ENCODE measurements at regions not wholly inside any gene's neighbourhood (a gene's known extent, or its start where the extent isn't known, plus 50 kb on each side); places are given as distances from the start of the nearest gene placed in this dataset.

DNA sequence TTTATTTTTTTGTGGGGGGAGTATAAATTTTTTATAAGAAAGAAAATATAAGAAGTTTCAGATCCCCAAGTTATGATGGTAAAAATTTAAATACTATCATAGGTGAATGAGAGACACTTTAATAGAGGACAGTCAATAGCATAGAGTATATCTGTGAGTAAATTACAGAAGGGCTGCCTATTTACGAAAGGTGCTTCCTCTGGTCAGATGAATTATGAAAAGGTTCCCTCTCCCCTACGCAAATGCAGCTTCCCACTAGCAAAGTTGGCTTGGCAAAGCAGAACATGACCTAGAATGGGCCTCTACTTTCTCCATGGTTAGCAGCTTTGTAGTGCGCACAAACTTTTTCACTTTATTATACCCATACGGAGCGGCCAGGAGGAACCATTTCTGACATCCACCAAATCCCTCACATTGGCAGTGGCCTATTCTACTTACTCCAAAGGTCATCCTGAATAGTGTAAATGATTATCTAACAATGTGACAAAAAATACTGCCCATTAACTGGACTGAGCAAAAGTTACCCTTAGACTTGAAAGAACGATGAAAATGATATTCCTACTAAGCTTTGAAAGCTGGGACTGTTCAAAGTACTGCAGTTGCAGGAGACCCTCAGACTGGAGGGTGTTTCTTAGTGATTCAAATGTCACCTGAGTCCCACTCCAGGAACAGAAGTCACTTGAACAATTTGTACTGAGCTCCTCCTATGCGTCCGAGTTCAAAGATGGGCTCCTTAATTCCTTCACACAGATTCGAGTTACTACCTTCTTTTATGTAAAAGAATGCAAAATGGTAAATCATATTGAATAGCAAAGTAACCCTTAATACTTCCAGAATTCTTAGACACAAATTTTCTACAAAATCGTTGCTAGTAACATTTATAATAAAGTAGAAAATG is 148.5 kb downstream of the NOL4 start:
- no peak for DNase-seq

DNA sequence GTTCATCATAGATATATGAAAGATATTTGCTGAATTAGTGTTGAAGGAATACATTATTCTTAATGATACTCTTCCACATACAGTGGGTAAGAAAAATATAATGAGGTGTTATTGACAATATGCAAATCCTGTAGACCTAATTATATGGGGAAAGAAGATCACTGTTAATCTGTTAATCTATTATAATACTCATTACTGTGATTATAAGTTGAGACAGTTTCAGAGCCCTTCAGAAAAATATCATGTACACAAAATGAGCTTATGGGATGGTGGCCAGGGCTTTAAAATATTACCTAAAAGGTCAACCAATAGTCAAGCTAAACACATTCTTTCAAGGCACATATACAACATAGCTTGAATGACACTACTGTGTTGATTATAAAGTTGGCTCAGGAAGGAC is 163.5 kb downstream of the NOL4 start:
- DNase-seq = no peak

DNA sequence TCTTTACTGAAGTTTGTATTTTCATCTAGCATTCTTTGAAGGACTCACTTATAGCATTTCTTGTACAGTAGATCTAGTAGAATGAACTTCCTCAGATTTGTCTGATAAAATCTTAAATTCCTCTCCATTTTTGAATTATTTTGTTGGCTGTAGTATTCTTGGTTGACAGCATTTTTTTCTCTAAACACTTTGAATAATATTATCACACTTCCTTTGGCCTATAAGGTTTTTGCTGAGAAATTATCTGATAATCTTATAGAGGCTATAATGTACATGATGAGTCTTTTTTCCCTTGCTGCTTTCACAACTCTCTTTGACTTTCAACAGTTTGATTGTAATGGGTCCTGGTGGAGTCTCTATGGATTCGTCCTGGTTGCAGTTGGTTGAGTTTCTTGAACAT is 169.5 kb downstream of the NOL4 start:
- DNase-seq = no peak

DNA sequence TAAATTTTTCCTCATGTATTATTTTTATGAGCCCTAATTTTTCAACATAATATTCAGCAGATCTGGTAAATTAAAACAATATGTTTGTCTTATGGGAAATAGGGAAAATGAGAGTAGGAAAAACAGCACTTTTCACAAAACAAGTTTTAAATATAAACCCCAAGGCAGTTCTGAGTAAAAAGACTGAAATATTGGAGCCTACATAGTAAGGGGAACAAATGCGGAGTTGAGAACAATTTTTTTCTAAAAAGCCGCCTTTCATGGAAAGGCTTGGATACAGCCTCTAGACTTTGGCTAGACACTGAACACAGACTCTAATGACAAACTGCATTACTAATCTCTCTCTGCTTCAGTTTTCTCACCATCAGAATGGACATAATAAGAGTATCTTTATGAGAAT is 174.1 kb downstream of the NOL4 start:
- DNase-seq = no peak

DNA sequence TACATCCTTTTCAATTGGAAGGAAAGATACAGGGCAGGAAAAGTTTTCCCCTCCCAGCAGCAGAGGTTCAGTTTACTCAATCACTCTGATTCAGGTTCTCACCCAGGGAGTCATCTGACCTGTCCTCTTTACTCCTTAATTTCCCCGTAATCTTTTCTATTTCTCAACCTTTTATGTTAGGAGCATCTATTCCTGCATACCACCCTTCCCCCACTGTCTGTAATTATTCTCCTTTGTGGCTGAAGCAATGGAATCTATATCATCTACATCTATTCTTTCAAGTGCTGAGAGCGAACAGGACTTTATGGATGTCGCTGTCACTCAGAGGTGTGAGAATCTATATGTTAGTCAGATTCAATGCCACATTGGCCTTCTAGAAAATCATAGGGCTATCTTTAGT is 175.2 kb downstream of the NOL4 start:
- DNase-seq = peak; percentile 26

DNA sequence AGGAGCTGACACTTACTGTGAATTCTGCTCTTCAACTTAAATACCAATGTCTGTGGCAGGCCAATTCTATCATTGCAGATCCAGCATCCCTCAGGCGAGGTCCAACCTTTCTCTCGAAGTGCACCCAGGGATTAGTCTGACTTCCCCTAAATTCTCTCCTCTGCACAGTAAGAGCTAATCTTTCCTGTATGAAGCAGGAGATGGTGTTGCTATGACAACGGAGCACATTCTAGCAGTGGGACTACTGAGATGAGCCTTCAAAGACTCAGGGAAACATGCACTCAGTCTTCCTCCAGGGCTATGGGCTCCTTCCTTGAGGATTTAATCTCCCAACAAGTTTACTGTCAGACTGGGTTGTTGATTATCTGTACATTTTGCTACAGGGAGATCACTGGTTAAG is 176.3 kb downstream of the NOL4 start:
- DNase-seq = peak; percentile 57

DNA sequence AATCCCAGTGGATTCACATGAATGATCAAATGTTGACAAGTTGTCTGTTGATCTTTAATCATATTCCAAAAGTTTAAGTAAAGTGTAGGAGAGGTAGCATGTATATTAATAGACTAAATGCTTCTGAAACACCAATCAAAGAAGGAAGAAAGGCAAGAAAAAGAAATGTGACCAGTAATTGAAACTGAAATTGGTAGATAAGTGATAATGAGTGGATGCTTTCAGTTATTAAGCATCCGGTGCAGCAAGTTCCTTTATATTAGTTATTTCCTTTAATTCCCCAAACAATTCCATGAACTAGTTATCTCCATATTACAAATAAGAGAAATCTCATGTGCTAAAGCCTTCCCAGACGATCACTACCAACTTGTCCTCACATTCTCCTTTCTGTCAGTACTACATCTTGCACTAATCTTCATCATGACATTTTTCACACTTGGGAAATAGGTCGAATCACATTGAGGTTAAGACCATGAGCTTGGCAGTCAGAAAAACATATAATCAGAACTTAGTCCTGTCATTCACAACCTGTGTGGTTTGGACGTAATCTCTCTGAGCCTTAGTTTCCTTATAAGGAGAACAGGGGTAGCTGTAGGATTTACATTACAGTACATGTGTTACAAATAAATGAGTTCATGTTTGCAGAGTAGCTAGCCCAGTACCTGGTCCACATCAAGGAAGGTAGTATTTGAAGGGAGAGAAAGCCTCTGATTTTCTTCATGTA is 182.1 kb downstream of the NOL4 start:
- DNase-seq = no peak

DNA sequence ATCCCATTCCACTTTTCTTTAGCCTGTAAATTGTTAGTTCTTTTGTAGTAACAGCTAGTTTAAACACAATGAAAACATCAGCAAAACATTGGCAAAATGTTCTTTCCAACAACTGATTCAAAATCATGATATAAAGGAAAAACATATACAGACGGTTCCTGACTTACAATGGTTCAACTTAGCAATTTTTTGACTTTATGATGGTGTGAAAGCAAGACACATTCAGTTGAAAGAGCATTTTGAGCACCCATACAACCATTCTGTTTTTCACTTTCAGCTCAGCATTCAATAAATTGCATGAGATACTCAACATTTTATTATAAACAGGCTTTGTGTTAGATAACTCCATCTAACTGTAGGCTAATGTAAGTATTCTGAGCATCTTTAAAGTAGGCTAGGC is 185.1 kb downstream of the NOL4 start:
- DNase-seq = no peak

DNA sequence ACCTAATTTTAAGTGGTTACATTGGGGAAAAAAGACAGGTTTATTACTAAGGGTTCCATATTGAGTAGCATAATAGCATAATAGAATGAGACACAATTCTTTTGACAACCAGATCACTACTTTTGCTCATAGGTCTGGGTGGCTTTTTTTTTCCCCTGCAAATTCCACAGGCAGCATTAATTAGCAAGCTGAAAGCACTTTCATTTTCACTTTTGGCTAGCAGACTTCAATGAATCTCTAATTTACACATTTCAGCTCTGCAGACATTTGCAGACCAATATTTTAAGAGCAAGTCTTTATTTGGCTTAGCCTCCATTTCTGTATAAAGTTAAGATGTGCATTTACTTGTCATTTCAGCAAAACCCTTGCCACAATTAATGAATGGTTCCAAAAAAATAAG is 185.5 kb downstream of the NOL4 start:
- peak; percentile 61 for DNase-seq

DNA sequence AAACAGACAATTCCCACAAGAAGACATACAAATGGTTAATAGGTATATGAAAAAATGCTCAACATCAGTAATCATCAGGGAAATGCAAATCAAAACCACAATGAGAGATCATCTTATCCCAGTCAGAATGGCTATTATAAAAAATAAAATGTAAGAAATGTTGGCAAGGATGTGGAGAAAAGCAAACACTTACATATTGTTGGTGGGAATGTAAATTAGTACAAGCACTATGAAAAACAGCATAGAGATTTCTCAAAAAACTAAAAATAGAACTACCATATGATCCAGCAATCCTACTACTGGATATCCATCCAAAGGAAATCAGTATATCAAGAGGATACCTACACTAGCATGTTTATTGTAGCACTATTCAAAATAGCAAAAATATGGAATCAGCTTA is 186.6 kb downstream of the NOL4 start:
- DNase-seq = no peak

DNA sequence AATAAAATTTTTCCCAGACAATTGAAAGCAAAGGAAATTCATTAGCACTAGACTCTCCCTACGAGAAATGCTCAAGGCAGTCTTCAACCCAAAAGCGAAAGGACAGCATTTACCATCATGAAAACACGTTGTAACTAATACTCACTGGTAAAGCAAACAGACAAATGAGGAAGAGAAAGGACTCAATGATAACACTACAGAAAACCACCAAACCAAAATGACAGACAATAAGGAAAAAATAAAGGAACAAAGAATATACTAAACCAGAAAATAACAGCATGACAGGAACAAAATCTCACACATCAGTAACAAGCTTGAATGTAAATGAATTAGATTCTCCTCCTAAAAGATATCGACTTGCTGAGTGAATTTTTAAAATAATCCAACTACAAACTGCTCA is 190.7 kb downstream of the NOL4 start:
- DNase-seq = no peak

DNA sequence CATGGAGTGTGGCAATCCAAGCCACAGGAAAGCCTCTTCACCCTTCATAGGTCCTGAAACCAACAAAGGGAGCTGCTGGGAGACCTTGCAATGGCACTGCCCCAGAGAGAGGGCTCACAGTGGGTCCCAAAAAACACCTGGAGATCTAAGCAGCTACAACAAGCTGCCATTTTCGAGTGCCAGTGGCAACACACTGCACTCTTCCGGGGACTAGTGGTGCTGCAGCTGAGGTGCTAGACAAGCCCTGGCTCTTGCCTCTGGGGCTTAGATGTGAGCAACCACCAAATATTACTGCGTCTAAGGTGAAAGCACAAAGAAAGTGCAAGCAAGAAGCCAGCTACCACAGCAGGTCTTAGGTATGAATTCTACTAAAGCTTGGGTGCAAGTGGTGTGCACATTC is 192.9 kb downstream of the NOL4 start:
- DNase-seq = no peak

DNA sequence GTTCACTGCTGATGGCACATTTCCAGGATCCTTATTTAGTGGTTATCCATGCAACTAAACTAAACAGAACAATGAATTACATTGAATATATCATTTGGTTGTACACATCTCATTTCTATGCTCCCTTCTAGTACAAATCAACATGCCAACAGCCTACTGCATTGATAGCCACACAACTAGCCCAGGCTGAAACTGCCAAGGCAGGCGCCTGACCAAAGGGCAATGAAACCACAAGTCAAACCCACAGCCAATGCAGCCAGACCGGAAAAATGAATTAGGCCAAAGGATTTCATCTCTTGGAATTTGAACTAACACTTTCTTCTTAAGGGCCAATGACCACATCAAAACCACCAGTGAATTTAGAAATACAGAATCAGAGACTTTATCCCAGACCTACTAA is 196.4 kb downstream of the NOL4 start:
- DNase-seq = no peak

DNA sequence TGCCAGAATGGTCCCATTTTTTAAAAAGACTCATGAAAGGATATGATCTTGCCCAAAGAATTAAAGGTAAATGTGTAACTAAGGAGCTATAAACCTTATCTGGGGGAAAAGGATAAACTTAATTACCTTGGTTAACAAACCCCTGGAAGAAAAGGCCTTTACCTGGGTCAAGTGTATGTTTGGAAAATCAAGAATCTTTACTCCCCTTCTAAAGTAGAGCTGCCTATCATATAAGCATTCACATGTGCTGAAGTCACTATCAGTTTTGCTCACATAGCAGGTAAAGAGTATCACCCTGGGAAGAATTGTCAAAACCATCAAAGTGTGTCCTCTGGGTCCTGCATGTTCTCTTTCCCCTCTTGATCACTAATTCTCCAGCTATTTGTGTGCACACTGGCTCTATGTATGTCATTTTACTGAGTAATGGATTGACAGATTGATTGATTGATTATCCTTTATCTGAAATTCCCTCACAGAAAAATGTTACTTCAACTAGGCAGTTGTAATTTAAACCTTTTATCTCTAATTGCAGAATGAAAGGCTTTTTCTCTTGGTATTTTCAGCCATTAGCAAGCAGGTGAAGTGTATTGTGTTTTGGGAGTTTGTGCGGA is 199.4 kb downstream of the NOL4 start:
- DNase-seq = no peak

DNA sequence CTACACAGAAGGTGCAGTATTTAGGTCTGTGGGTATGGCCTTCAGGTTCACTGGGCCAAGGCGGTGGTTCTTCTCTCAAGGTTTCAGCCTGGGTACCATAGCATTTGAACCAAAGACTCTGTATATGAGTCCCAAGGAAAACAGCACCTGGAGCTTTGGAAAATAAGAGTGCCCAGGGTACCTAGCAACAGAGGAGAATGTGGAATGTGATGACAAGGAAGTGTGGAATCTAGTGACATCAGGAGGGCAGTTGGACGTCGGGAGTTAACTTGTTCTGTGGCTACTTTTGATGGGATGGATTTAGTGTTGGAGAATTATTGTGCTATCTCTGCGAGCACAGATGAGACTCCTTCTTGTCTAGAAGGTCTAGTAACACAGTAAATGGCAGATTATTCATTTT is 201.2 kb downstream of the NOL4 start:
- DNase-seq = no peak

DNA sequence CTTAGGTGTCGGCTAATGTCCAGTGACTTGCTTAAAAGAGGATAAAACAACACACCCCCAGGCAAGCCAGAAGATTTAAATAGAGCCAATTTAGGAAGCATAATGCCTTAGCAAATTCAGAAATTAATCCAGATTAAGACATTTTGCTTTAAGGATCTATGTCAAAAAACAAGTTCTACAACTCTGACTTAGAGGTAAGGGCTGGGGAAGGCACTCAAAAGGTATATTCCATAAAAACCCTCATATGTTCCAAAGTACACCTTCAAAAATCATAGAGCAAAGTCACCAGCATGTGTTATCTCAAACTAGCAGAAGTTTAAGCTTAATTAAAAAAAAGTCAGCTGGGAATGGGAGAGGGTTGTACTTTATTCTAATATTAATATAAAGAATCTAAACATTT is 206.4 kb downstream of the NOL4 start:
- no peak for DNase-seq

DNA sequence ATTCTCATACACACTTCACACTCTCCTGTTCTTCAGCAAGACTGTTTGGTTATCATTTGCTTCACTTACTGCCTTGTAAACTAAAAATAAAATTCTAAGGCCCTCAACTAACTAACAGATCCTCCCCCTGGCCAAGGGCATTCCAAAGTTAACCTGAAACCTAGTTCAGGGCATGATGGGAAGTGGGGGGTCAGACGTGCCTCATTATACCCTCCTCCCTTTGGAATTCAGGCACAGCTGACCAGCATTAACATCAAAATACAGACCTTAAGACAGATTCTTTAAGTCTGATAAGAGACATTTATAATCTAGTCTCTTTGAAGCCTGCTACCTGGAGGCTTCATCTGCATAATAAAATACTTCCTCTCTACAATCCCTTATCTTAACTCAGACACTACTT is 221.0 kb downstream of the NOL4 start:
- no peak for DNase-seq

DNA sequence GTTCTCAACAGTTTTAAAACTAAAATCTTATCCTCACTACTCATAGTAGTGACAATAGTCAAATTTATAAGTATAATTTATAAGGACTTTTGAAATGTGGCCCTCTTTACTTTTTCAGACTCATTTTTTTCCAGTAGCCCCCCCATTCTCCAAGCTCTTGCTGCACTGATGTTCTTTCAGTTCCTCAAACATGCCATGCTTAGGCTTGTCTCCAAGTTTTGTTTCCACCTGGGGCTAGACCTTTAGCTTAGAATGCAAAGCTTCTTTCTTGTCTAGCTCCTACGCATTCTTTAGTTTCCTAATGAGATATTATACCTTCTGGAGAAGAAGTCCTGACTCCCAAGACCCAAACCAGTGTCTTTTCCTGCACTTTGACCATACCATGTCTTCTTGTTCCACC is 222.6 kb downstream of the NOL4 start:
- no peak for DNase-seq

DNA sequence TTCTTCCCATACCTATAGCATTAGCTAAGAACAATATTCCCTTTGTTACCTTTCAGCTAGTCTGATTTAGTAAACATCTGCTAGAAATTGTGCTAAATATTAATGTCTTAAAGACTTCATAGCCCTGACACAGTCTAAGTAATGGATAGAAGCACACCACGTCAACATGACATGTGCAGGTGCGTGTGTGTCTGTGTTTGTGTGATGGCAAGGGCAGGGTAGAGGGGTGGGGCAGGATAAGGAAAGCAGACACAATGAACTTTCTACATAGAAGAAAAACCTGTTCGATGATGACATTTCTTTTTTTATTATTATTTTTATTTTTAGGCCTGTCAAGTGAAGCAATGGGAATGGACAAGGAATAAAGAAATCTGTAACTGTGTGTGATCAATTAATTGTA is 223.3 kb downstream of the NOL4 start:
- no peak for DNase-seq

DNA sequence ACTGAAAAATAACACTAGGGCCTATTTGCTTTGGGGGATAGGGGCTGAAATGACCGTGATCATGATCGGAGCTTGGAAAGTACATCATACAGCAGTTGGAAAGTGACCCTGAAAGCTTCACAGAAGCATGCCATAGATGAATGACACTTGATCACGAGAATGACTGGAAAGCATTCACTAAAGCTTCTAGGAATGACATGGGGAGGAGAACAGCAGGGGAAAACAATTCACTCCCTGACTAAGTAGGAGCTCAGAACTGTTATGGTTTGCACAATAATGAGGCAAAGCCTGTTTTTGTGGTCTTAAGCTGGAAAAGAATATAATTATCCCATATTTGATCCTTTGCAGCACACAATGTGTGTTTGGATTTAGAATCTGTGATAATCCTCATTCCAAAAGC is 237.5 kb downstream of the NOL4 start:
- DNase-seq = no peak

DNA sequence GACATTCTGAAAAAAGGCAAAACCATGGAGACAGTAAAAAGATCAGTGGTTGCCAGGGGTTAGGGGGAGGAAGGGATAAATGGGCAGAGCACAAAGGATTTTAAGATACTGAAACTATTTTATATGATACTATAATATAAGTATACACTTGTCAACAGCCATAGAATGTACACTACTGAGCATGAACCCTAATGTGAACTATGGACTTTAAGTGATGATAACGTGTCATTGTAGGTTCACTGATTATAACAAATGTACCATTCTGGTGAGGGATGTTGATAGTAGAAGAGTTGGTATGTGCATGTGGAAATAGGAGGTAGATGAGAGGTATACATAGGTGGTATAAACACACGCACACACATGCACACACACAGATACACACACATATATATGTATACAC is 241.6 kb downstream of the NOL4 start:
- DNase-seq = no peak

DNA sequence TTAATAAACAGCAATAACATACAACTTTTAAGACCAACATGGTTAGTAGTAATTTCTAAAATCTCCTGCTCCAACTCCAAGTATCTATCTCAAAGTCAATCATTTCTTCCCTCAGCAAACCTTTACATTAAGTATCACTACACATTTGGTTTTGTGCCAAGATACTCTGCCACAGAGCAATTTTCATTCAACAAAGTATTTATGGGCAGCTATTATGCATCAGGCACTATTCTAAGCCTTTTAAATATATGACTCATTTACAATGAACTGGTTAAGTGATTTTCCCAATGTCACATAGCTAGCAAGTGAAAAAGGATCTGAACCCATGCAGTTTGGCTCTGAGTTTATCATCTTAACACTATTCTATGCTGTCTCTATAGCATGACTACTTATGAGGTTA is 264.3 kb downstream of the NOL4 start:
- peak; percentile 92 for DNase-seq

DNA sequence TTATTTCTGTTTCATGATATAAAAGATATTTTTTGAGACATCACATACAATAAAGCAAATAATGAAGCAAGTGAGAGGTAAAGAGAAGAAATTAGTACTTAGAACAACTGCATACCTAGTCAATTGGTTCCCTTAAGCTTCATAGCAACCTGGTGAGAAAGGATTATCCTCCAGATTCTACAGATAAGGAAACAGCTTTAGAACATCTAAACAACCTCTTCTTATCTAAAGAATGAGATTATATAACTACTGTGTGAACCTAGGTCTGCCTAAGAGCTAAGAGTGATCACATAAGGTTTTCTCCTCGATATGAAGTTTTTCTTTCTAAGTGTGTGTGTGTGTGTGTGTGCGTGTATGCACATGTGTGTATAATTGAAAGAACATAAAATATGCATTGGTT is 265.1 kb downstream of the NOL4 start:
- peak; percentile 25 for DNase-seq

DNA sequence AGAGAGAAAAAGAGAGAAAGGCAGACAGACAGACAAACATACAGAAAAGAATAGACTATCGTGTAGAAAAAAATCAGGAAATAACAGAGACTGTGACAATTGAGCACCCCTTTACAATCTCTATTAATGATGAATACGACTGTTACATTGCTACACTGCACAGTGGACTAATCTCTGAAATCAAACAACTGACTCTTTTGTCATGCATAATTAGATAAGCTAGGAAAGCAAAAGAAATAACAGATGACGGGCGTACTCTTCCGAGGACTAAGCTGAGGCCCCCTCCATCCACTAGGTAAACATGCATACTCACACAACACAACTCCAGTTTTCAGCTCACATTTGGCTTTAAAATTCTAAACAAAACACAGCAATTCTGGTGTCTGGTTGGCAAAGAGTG is 267.0 kb downstream of the NOL4 start:
- DNase-seq = peak; percentile 63

All from NCI-H1105 treated with DMSO at 0.1 percent for 48 hours (cell line).